SK-N-SH treated with all-trans-retinoic acid at 6 μM for 48 hours (cell line): ENCODE measurements at regions not wholly inside any gene's neighbourhood (a gene's known extent, or its start where the extent isn't known, plus 50 kb on each side); places are given as distances from the start of the nearest gene placed in this dataset.

Experiments used
- ARNTL ChIP-seq: fragments of 450-650 bp; formaldehyde crosslinking; IDR thresholded peaks from 2 replicates; pipeline ENCODE4 v1.5.0; 2020; ENCODE audit warnings: low read depth, mild to moderate bottlenecking, moderate library complexity, borderline replicate concordance
- RARB ChIP-seq: fragments of 250-450 bp; sonication (Bioruptor Pico); IDR thresholded peaks from 2 replicates; pipeline ENCODE4 v1.8.0; 2021; ENCODE audit warnings: mild to moderate bottlenecking, moderate library complexity
- TF ChIP-seq, protein P1 (sequence below): fragments of 250-450 bp; sonication (Bioruptor Pico); IDR thresholded peaks from 2 replicates; pipeline ENCODE4 v1.8.0; 2020; ENCODE audit warnings: mild to moderate bottlenecking, moderate library complexity, borderline replicate concordance

GRCh38 chr9:89657295-89657694 is 52.5 kb downstream of the GADD45G start:
- no peak for TF ChIP-seq RARB
- TF ChIP-seq ARNTL (CRISPR knock-in tag) = no peak
- TF ChIP-seq, protein P1, sequence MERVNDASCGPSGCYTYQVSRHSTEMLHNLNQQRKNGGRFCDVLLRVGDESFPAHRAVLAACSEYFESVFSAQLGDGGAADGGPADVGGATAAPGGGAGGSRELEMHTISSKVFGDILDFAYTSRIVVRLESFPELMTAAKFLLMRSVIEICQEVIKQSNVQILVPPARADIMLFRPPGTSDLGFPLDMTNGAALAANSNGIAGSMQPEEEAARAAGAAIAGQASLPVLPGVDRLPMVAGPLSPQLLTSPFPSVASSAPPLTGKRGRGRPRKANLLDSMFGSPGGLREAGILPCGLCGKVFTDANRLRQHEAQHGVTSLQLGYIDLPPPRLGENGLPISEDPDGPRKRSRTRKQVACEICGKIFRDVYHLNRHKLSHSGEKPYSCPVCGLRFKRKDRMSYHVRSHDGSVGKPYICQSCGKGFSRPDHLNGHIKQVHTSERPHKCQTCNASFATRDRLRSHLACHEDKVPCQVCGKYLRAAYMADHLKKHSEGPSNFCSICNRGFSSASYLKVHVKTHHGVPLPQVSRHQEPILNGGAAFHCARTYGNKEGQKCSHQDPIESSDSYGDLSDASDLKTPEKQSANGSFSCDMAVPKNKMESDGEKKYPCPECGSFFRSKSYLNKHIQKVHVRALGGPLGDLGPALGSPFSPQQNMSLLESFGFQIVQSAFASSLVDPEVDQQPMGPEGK = no peak
